ENCODE measurements at regions not wholly inside any gene's neighbourhood (a gene's known extent, or its start where the extent isn't known, plus 50 kb on each side); places are given as distances from the start of the nearest gene placed in this dataset.

DNA sequence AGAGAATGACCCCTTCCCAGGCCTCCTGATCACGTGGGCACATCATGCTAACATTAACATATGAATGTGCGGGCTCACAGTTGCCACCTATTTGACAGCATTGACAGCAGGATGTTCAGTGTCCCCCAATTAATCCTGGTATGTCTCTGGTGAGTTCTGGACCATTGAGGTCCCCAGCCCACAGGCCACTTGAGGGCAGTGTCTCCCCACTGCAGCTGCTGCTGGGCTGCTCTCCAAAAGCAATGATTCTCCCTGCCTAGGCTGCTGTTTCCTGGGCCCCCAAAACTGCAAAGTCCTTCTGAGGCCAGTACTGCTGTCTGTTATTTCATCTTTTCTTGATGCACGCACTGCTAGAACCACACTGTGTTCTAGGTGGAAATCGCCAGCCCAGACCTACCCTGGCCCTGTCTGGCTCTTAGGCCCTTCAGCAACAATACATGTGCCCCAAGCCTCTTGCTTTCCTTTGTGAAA, 52.7 kb upstream of the MAPK4 start:
- ATAC-seq: peak; percentile 48
- Histone ChIP-seq H3K36me3 (ENCODE audit: low read depth) (no peaks in the 10 kb centered on the region), H3K4me3 (no peak overlapping the region), H3K4me1 (ENCODE audit: low read depth) (no peaks in the 10 kb centered on the region), H3K9me3 (no peaks in the 10 kb centered on the region)
- TF ChIP-seq, protein P1, sequence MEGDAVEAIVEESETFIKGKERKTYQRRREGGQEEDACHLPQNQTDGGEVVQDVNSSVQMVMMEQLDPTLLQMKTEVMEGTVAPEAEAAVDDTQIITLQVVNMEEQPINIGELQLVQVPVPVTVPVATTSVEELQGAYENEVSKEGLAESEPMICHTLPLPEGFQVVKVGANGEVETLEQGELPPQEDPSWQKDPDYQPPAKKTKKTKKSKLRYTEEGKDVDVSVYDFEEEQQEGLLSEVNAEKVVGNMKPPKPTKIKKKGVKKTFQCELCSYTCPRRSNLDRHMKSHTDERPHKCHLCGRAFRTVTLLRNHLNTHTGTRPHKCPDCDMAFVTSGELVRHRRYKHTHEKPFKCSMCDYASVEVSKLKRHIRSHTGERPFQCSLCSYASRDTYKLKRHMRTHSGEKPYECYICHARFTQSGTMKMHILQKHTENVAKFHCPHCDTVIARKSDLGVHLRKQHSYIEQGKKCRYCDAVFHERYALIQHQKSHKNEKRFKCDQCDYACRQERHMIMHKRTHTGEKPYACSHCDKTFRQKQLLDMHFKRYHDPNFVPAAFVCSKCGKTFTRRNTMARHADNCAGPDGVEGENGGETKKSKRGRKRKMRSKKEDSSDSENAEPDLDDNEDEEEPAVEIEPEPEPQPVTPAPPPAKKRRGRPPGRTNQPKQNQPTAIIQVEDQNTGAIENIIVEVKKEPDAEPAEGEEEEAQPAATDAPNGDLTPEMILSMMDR (IDR thresholded peaks at IDR 0.05): peak; percentile 25
- DNase-seq: peak in 2 of 3 donors; percentile 50 to 53
- intact Hi-C loops (cut with DNase I, micrococcal nuclease): loop anchor here in 1 of 2 donors (2.0 kb wide), 1 partner anchor 278 kb away; no protein-coding TSS in a partner anchor

GRCh38 chr18:50508228-50508627, 51.7 kb upstream of the MAPK4 start:
- Histone ChIP-seq H3K4me1 (ENCODE audit: low read depth) (no peaks in the 10 kb centered on the region), H3K9me3 (no peaks in the 10 kb centered on the region), H3K4me3 (no peak overlapping the region), H3K36me3 (ENCODE audit: low read depth) (no peaks in the 10 kb centered on the region)
- ATAC-seq (no peak), DNase-seq (no peak)
- TF ChIP-seq, protein P1 (IDR thresholded peaks at IDR 0.05): no peak
- intact Hi-C loops (cut with DNase I, micrococcal nuclease): no loop called here

- no peaks in the 10 kb centered on the region for H3K4me1 ChIP-seq (ENCODE audit: low read depth)
- H3K9me3 ChIP-seq: no peaks in the 10 kb centered on the region
- H3K4me3 ChIP-seq: no peak overlapping the region
- intact Hi-C loops (cut with DNase I, micrococcal nuclease): no loop called here
- ATAC-seq (no peak), DNase-seq (no peak)
- H3K36me3 ChIP-seq (ENCODE audit: low read depth): no peaks in the 10 kb centered on the region
- TF ChIP-seq, protein P1 (IDR thresholded peaks at IDR 0.05): no peak
These were observed 50.9 kb upstream of the MAPK4 start for GRCh38 chr18:50509012-50509411.
